ENCODE measurements at regions not wholly inside any gene's neighbourhood (a gene's known extent, or its start where the extent isn't known, plus 50 kb on each side); places are given as distances from the start of the nearest gene placed in this dataset.

- DNase-seq, result no peak
Observed at GRCh38 chr5:112630246-112631009, 107.3 kb upstream of the APC start.

GRCh38 chr5:112634166-112634565 is 103.5 kb upstream of the APC start:
- DNase-seq, result no peak

GRCh38 chr5:112634796-112635195 is 102.9 kb upstream of the APC start:
- no peak for DNase-seq

GRCh38 chr5:112635276-112635675 is 102.4 kb upstream of the APC start:
- no peak for DNase-seq

- DNase-seq, result no peak
Observed at GRCh38 chr5:112635771-112636731, 101.6 kb upstream of the APC start.

GRCh38 chr5:112636751-112637150 is 100.9 kb upstream of the APC start:
- no peak for DNase-seq

GRCh38 chr5:112637343-112637742 is 100.3 kb upstream of the APC start:
- no peak for DNase-seq

GRCh38 chr5:112640546-112640945 is 97.1 kb upstream of the APC start:
- no peak for DNase-seq

- no peak for DNase-seq
Observed at GRCh38 chr5:112641515-112642110, 96.1 kb upstream of the APC start.

GRCh38 chr5:112642885-112643284 is 94.8 kb upstream of the APC start:
- DNase-seq, result no peak

- no peak for DNase-seq
Observed at GRCh38 chr5:112643339-112643971, 94.2 kb upstream of the APC start.

- no peak for DNase-seq
Observed at GRCh38 chr5:112646139-112646936, 91.3 kb upstream of the APC start.

- DNase-seq, result no peak
Observed at GRCh38 chr5:112647428-112647827, 90.3 kb upstream of the APC start.

GRCh38 chr5:112648264-112648663 is 89.4 kb upstream of the APC start:
- no peak for DNase-seq

GRCh38 chr5:112649882-112650281 is 87.8 kb upstream of the APC start:
- no peak for DNase-seq

- no peak for DNase-seq
Observed at GRCh38 chr5:112653638-112654205, 84.0 kb upstream of the APC start.

- no peak for DNase-seq
Observed at GRCh38 chr5:112655513-112655912, 82.2 kb upstream of the APC start.

GRCh38 chr5:112656451-112656850 is 81.2 kb upstream of the APC start:
- DNase-seq, result no peak

GRCh38 chr5:112657804-112658203 is 79.9 kb upstream of the APC start:
- DNase-seq, result no peak

GRCh38 chr5:112660359-112660758 is 77.3 kb upstream of the APC start:
- DNase-seq, result no peak

GRCh38 chr5:112663146-112663545 is 74.5 kb upstream of the APC start:
- no peak for DNase-seq

- no peak for DNase-seq
Observed at GRCh38 chr5:112668016-112668415, 69.7 kb upstream of the APC start.
